Activated naive CD4-positive, alpha-beta T cell treated with anti-CD3 and anti-CD28 coated beads for 36 hours (primary cell): ENCODE measurements at regions not wholly inside any gene's neighbourhood (a gene's known extent, or its start where the extent isn't known, plus 50 kb on each side); places are given as distances from the start of the nearest gene placed in this dataset.
"Not testable (repeated sequence)": the region's sequence is repeated elsewhere in the genome, so short reads cannot be mapped to it uniquely, and the experiment has no call there.

Experiments used
- CTCF ChIA-PET: fragments of 350-600 bp; sonication (Branson Sonifier 250); formaldehyde crosslinking; loops from one replicate; lab custom pipeline; 2021; ENCODE audit warnings: antibody characterized with exemption; lab: Charles Lee
- DNase-seq: peaks from one replicate; pipeline ENCODE4 v3.0.0-alpha.2; 2020
- H3K27ac Mint-ChIP-seq: one replicate; pipeline ENCODE4 v1.8.0; 2021; ENCODE audit warnings: mild to moderate bottlenecking, mixed read lengths
- H3K27me3 Mint-ChIP-seq: one replicate; pipeline ENCODE4 v1.8.0; 2021; ENCODE audit warnings: low read depth, mixed read lengths
- H3K36me3 Mint-ChIP-seq: one replicate; pipeline ENCODE4 v1.8.0; 2021; ENCODE audit warnings: low read depth, mixed read lengths
- H3K4me1 Mint-ChIP-seq: one replicate; pipeline ENCODE4 v1.8.0; 2021; ENCODE audit warnings: low read depth, mixed read lengths
- H3K4me3 Mint-ChIP-seq: one replicate; pipeline ENCODE4 v1.8.0; 2021; ENCODE audit warnings: mild to moderate bottlenecking, moderate library complexity, mixed read lengths
- H3K9me3 Mint-ChIP-seq: one replicate; pipeline ENCODE4 v1.8.0; 2021; ENCODE audit warnings: mixed read lengths
- intact Hi-C: fragments of 100-400 bp; cut with micrococcal nuclease; formaldehyde crosslinking; loops from one replicate; pipeline ENCODE4 v1.15.1; 2023

- peaks cover 10% of the 10 kb centered on the region for H3K9me3 Mint-ChIP-seq
- H3K27me3 Mint-ChIP-seq, DNase-seq, intact Hi-C loops, H3K4me1 Mint-ChIP-seq, H3K36me3 Mint-ChIP-seq, CTCF ChIA-PET, H3K27ac Mint-ChIP-seq, H3K4me3 Mint-ChIP-seq: not testable (repeated sequence)
Observed at GRCh38 chr6:66997579-66997978, 1290.6 kb upstream of the EYS start.

- no peaks in the 10 kb centered on the region for H3K4me1 Mint-ChIP-seq
- no peak overlapping the region for H3K4me3 Mint-ChIP-seq
- peaks cover 14% of the 10 kb centered on the region for H3K9me3 Mint-ChIP-seq
- no peaks in the 10 kb centered on the region for H3K36me3 Mint-ChIP-seq
- no peak overlapping the region for H3K27ac Mint-ChIP-seq
- no peak for DNase-seq
- CTCF ChIA-PET: no interaction called here
- intact Hi-C loops: no loop called here
- no peaks in the 10 kb centered on the region for H3K27me3 Mint-ChIP-seq
Observed at GRCh38 chr6:66995669-66996068, 1288.6 kb upstream of the EYS start.

DNA sequence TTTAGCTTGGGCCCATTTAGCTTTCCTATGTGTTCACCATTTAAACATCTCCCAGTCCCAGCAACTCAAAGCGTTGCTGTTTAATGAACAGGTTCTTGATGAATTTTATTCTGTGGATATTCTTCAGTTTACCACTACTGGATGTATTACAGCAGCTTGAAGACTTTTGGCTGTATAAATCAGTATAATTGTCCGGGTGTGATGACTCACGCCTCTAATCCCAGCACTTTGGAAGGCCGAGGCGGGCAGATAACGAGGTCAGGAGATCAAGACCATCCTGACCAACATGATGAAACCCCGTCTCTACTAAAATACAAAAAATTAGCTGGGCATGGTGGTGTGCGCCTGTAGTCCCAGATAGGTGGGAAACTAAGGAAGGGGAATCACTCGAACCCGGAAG, 1286.7 kb upstream of the EYS start:
- H3K4me1 Mint-ChIP-seq, H3K4me3 Mint-ChIP-seq, H3K36me3 Mint-ChIP-seq, H3K27me3 Mint-ChIP-seq, DNase-seq, intact Hi-C loops, CTCF ChIA-PET, H3K27ac Mint-ChIP-seq: not testable (repeated sequence)
- H3K9me3 Mint-ChIP-seq: peaks cover 12% of the 10 kb centered on the region

- no peaks in the 10 kb centered on the region for H3K36me3 Mint-ChIP-seq
- intact Hi-C loops: no loop called here
- H3K4me1 Mint-ChIP-seq: no peaks in the 10 kb centered on the region
- H3K27me3 Mint-ChIP-seq: no peaks in the 10 kb centered on the region
- DNase-seq: no peak
- H3K9me3 Mint-ChIP-seq: peaks cover 9% of the 10 kb centered on the region
- no peak overlapping the region for H3K27ac Mint-ChIP-seq
- CTCF ChIA-PET: no interaction called here
- H3K4me3 Mint-ChIP-seq: no peak overlapping the region
Observed at GRCh38 chr6:66993272-66993671, 1286.2 kb upstream of the EYS start.

DNA sequence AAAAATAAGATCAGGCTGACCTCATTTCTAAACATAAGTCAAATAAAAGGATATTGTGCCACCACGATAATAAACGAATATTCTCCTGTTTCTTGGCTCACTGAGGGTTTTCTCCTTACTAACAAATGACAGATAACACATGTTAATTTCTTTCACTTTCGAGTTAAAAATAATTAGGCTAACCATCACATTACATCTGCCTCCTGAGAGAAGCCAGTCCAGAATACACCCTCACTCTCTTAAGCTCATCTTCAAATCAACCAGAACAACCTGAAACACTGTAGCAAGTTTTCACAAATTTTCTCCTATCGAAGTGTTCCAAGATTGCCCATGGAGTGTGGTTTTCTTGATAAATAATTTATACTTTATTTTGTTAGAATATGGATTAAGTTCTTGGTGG, 1285.6 kb upstream of the EYS start:
- intact Hi-C loops: no loop called here
- Mint-ChIP-seq H3K4me1 (no peaks in the 10 kb centered on the region), H3K4me3 (no peak overlapping the region), H3K9me3 (peaks cover 9% of the 10 kb centered on the region), H3K27me3 (no peaks in the 10 kb centered on the region), H3K36me3 (no peaks in the 10 kb centered on the region), H3K27ac (no peak overlapping the region)
- CTCF ChIA-PET: no interaction called here
- DNase-seq: no peak

GRCh38 chr6:66986940-66987339, 1279.9 kb upstream of the EYS start:
- Mint-ChIP-seq H3K4me3 (no peak overlapping the region), H3K36me3 (no peaks in the 10 kb centered on the region), H3K4me1 (no peaks in the 10 kb centered on the region), H3K27me3 (no peaks in the 10 kb centered on the region), H3K27ac (no peak overlapping the region), H3K9me3 (peaks cover 21% of the 10 kb centered on the region)
- intact Hi-C loops: no loop called here
- CTCF ChIA-PET: no interaction called here
- no peak for DNase-seq

DNA sequence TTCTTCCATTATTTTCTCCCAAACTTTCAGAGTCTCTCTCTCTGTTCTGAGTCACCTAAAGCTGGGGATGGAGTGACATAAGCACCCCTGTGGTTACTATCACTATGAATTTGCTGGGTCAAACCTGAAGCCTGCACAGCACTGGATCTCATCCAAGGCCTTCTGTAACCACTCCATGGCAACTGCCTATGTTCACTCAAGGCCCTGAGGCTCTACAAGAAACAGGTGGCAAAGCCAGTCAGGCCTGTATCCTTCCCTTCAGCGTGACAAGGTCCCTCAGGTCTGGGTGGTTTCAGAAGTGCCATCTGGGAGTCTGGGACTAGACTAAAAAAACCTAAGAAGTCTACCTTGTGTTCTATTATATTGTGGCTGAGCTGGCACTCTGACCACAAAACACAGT, 1278.8 kb upstream of the EYS start:
- Mint-ChIP-seq H3K9me3 (peaks cover 22% of the 10 kb centered on the region), H3K36me3 (no peaks in the 10 kb centered on the region), H3K27ac (no peak overlapping the region), H3K27me3 (no peaks in the 10 kb centered on the region), H3K4me3 (no peak overlapping the region), H3K4me1 (no peaks in the 10 kb centered on the region)
- DNase-seq: no peak
- CTCF ChIA-PET: no interaction called here
- intact Hi-C loops: no loop called here

- intact Hi-C loops: no loop called here
- H3K9me3 Mint-ChIP-seq: peaks cover 4% of the 10 kb centered on the region
- H3K36me3 Mint-ChIP-seq: no peaks in the 10 kb centered on the region
- no peaks in the 10 kb centered on the region for H3K4me1 Mint-ChIP-seq
- CTCF ChIA-PET: no interaction called here
- no peak overlapping the region for H3K4me3 Mint-ChIP-seq
- no peak overlapping the region for H3K27ac Mint-ChIP-seq
- DNase-seq: no peak
- H3K27me3 Mint-ChIP-seq: no peaks in the 10 kb centered on the region
Observed at GRCh38 chr6:66970373-66970772, 1263.3 kb upstream of the EYS start.

DNA sequence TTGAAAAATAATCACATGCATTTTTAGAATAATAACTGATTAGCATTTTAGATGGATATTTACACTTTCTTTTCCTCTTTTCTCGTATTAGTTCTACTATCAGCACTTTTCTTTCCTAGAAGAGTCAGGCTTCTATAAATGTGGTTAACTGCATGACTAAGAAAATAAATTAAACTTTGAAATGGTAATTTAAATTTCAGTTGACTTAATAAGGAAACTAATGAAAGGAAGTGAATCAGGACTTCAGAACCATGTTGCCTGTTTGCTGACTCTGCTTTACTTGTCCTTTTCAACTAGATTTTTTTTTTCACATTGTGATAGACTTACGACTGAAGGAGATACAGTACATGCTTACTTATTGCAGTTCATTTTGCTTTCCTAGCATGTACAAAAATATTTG, 1258.2 kb upstream of the EYS start:
- no peaks in the 10 kb centered on the region for H3K36me3 Mint-ChIP-seq
- H3K4me3 Mint-ChIP-seq: no peak overlapping the region
- H3K9me3 Mint-ChIP-seq: peaks cover 7% of the 10 kb centered on the region
- no peaks in the 10 kb centered on the region for H3K27me3 Mint-ChIP-seq
- no peaks in the 10 kb centered on the region for H3K4me1 Mint-ChIP-seq
- CTCF ChIA-PET: no interaction called here
- intact Hi-C loops: no loop called here
- no peak overlapping the region for H3K27ac Mint-ChIP-seq
- DNase-seq: no peak

DNA sequence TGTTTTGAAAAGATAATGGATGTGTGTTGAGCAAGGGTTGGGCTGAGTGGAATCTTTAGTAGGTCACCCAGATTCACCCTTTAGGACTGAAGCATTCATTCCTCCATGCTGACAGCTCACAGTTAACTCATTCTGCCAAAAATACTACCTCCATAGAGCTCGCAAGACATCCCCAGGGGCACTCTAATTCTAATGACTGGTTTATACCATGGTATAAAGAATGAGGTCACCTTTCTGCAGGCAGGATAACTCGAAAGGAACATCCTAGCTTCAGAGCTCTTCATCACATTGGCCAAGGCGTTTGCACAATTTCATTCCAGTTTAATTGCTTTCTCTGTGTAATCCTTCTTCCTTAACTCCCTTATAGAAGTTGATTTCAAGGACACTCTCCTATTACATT, 1257.2 kb upstream of the EYS start:
- Mint-ChIP-seq H3K36me3 (no peaks in the 10 kb centered on the region), H3K27me3 (no peaks in the 10 kb centered on the region), H3K4me1 (no peaks in the 10 kb centered on the region), H3K9me3 (peaks cover 7% of the 10 kb centered on the region), H3K27ac (no peak overlapping the region), H3K4me3 (no peak overlapping the region)
- CTCF ChIA-PET: no interaction called here
- DNase-seq: no peak
- intact Hi-C loops: no loop called here

DNA sequence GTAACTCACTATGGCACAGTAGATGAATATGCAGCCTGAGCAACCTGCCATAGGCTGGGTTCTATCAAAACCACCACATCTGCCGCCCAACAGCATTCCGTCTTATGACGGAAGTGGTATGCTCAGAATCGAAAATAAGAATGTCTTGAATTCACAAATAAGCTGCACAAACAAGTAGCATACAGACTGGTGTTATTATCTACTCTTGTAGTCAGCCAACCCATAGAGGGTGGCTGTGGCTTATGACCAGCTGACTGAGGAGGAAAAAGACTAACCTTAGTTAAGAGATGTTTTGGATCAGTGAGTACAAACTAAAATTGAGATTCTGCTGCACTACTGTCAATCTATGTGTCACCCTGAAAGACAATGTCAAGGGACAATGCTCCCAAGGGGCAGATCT, 1255.1 kb upstream of the EYS start:
- no peaks in the 10 kb centered on the region for H3K27me3 Mint-ChIP-seq
- no peaks in the 10 kb centered on the region for H3K4me1 Mint-ChIP-seq
- no peak overlapping the region for H3K27ac Mint-ChIP-seq
- intact Hi-C loops: no loop called here
- H3K9me3 Mint-ChIP-seq: peaks cover 8% of the 10 kb centered on the region
- CTCF ChIA-PET: no interaction called here
- no peak for DNase-seq
- no peaks in the 10 kb centered on the region for H3K36me3 Mint-ChIP-seq
- H3K4me3 Mint-ChIP-seq: no peak overlapping the region

DNA sequence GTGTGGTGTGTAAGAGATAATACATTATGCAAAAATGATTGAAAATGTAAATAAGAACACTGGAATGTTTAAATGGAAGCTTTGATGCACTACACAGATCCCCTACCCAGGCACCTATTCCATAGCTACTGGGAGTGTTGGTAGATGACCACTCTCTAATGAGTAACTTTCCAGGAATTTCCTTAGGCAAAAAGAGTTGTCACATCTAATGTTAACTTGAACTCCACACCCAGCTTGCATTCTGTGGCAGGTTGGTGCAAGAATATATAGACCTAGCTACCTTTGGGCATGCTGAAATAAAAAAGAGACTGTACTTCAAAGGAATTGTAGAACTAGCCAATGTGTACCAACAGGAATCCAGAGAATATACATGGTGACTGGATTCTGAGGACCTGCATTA, 1254.2 kb upstream of the EYS start:
- no peak for DNase-seq
- peaks cover 5% of the 10 kb centered on the region for H3K9me3 Mint-ChIP-seq
- no peak overlapping the region for H3K4me3 Mint-ChIP-seq
- H3K4me1 Mint-ChIP-seq: no peaks in the 10 kb centered on the region
- no peaks in the 10 kb centered on the region for H3K36me3 Mint-ChIP-seq
- intact Hi-C loops: no loop called here
- no peaks in the 10 kb centered on the region for H3K27me3 Mint-ChIP-seq
- H3K27ac Mint-ChIP-seq: no peak overlapping the region
- CTCF ChIA-PET: no interaction called here

DNA sequence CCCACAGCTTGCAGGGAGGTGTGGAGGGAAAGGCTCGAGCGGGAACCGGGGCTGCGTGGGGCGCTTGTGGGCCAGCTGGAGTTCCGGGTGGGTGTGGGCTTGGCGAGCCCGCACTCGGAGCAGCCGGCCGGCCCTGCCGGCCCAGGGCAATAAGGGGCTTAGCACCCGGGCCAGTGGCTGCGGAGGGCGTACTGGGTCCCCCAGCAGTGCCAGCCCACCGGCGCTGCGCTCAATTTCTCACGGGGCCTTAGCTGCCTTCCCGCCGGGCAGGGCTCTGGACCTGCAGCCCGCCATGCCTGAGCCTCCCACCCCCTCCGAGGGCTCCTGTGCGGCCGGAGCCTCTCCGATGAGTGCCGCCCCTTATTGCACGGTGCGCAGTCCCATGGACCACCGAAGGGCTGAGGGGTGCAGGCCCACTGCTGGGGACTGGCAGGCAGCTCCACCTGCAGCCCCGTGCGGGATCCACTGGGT, 1242.2 kb upstream of the EYS start:
- CTCF ChIA-PET: no interaction called here
- no peaks in the 10 kb centered on the region for H3K27me3 Mint-ChIP-seq
- H3K4me1 Mint-ChIP-seq: no peaks in the 10 kb centered on the region
- intact Hi-C loops: no loop called here
- H3K27ac Mint-ChIP-seq: no peak overlapping the region
- DNase-seq: no peak
- H3K9me3 Mint-ChIP-seq: peaks cover 4% of the 10 kb centered on the region
- H3K36me3 Mint-ChIP-seq: no peaks in the 10 kb centered on the region
- no peak overlapping the region for H3K4me3 Mint-ChIP-seq

GRCh38 chr6:66948106-66948505, 1241.1 kb upstream of the EYS start:
- no peaks in the 10 kb centered on the region for H3K27me3 Mint-ChIP-seq
- no peak overlapping the region for H3K4me3 Mint-ChIP-seq
- H3K4me1 Mint-ChIP-seq: no peaks in the 10 kb centered on the region
- intact Hi-C loops: no loop called here
- CTCF ChIA-PET: no interaction called here
- no peak overlapping the region for H3K27ac Mint-ChIP-seq
- H3K36me3 Mint-ChIP-seq: no peaks in the 10 kb centered on the region
- DNase-seq: no peak
- peaks cover 5% of the 10 kb centered on the region for H3K9me3 Mint-ChIP-seq
